Sciatic nerve (tissue), 2 donors: ENCODE measurements at regions not wholly inside any gene's neighbourhood (a gene's known extent, or its start where the extent isn't known, plus 50 kb on each side); places are given as distances from the start of the nearest gene placed in this dataset.

Experiments
- ATAC-seq: fragments of 200-7000 bp; cut with Tn5 transposase; one replicate; pipeline ENCODE4 v1.9.1; 2020; ENCODE audit warnings: mild to moderate bottlenecking, moderate library complexity
- DNase-seq: peaks from one replicate; pipeline ENCODE4 v3.0.0-alpha.2; 2020; ENCODE audit warnings: low spot score
- intact Hi-C: fragments of 100-400 bp; cut with DNase I; formaldehyde crosslinking; loops from one replicate; pipeline ENCODE4 v1.14.2; 2022
- donor health status: DM: no; HTN: no; CAD: no.
- donor health status: DM: no; HTN: no; CAD: no.

DNA sequence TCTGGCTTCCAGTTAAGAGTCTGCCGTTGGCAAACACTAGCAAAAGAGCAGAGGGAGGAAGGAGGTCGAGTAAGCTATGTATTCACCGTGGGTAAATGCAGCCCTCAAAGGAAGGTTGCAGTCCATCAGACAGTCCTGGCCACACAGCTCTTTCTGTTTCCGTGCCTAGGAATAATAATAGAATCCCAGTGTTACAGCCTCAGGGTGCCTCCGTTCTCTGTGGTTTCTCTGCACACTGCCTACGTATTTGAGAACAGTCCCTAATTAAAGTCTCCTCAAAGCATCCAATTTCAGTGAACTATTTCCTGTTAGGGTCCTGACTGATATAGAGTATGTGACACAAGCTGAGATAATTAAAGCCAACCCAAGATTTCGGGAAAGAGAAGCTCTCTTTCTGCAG is 176.7 kb downstream of the GPAM start:
- ATAC-seq (no peak), DNase-seq (no peak)
- intact Hi-C loops = no loop called here

DNA sequence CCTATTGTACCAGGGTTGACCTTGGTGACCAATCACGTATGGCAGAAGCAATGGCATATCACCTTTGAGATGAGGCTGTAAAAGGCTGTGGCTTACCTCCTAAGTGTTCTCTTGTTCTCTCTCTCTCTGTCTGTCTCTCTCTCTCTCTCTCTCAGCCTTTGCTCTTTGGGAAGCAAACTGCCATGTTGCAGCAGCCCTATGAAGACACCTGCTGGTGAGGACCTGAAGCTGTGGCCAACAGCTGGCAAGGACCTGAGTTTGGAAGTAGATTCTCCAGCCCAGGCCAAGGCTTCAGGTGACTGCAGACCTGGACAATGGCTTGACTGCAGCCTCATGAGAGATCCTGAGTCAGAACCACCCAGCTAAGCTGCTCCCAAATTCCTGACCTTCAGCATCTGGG is 161.4 kb downstream of the GPAM start:
- ATAC-seq (no peak), DNase-seq (no peak)
- intact Hi-C loops = no loop called here

DNA sequence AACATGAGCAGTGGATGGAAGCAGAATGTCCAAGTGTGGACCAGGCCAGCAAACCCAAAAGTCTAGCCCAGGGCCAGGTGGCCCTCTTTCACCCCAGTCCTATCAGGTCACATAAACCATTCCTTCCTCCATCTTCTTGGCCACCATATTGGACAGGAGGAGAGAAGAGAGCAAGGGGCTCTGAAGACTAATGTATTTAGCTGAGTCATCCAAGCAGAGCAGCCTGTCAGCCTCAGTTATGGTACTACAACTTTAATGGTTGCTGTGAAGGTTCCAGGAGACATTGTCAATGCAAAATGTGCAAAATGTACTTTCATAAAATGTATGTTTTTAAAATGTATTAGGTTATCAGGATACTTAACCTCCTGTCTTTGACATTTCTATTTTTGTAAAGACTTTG is 159.5 kb downstream of the GPAM start:
- intact Hi-C loops = no loop called here
- DNase-seq (no peak), ATAC-seq (no peak)

DNA sequence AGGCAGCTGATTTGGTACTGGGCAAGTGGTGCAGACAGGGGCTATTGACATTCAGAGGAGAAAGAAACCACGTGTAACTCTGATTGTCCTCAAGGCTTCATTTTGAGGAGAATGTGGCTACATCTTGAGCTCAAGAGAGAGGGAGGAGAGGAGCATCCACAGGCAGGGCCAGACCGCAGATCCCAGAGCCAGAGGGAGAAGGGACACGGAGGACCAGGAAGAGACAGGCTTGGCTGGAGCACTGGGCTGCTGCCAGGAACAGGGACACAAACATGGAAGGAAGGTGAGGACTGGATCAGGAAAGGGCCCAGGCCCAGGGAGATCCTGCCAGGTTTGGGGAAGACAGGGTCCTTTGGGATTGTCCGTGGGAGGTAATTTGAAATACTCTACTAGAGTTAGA is 158.3 kb downstream of the GPAM start:
- DNase-seq = no peak
- intact Hi-C loops = no loop called here
- no peak for ATAC-seq

DNA sequence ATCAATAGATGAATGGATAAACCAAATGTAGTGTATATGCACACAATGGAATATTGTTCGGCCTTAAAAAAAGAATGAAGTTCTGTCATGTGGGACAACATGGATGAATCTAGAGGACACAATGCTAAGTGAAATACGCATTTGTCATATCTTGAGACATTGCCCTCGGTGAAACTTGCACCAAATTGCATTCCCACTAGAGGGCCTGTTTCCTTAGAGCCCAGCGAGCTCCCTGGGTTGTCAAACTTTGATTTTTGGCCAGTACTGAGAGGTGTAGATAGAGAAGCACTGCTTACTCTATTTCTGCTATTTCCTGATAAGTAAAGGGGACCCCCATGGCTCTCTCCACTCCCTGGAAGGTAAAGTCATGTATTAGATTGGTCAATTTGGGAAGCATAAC is 157.1 kb downstream of the GPAM start:
- DNase-seq = no peak
- ATAC-seq = no peak
- intact Hi-C loops = no loop called here

DNA sequence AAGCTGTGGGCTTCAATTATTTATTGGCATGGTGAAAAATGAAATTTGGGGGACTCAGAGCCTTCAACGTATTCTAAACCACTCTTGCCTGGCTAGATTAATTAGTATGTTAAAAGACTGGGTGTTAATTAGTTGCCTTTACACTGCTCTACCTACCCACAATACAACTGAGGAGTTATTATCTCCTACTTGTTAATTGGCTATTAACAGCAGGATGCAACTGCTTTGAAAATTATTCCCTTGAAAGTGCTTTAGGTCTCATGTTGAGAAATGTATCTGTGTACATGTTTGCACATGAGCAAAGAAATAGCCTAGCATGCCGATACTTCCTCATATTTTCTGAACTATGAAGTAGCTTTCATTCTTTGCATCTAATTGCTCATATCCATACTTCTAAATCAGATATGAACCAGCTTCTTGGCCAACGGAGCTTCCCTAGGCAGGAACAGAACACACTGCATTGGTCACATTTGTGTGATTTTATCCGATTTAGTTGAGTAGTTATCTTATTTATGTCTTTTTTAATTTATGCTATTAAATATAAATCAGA is 155.8 kb downstream of the GPAM start:
- DNase-seq (no peak), ATAC-seq (no peak)
- intact Hi-C loops = no loop called here

DNA sequence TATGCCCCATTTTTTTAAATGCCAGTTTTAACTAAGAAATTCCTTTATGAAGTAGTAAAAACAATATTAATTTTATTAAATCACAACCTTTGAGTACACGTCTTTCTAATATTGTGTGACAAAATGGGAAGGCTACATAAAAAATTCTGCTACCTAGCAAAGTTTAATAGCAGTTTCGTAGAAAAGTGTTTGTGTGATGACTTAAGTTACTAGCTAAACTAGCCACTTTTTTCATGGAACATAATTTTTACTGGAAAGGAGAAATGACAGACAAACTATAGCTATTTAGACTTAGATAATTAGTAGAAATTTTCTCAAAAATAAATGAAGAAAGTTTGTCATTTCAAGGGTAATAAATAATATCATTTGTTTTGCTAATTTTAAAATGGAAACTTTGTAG is 153.1 kb downstream of the GPAM start:
- intact Hi-C loops = no loop called here
- DNase-seq (no peak), ATAC-seq (no peak)

DNA sequence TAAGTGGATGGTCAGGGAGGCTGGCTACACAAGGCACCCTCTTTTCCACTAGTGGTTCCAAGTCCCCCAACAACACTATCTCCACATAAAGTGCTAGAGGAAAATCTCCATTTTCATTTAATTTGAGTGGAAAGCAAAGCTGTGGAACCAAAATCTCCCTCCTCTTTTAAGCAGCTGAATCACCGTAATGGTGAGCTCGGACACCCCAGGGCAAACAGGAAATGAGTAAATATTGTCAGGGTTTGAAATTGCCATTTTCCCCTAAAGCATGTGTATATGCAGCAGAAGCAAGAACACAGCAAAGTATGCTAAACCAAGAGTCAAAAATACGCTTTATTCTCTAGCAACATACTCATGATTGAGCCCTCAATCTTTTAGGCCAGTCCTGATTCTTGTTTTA is 143.7 kb downstream of the GPAM start:
- ATAC-seq (no peak), DNase-seq (no peak)
- intact Hi-C loops = no loop called here

DNA sequence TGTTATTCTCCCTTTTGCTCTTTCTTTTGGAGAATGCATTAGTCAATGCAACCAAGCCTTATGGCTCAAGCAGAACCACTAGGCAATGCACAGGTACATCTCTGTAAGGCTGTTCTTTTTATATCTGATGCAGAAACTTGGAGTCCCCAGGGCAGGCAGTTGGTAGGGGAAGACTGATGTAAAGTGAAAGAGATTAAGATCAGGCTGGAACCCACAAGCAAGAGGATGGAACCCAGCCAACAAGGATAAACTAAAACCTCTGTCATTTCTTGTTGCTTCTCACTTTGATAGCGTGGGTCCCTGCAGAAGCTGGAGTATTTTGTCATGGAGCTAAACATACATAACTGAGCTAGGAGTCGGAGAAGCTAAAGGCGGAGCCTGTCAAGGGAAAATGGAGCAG is 142.9 kb downstream of the GPAM start:
- intact Hi-C loops = no loop called here
- DNase-seq (no peak), ATAC-seq (no peak)

DNA sequence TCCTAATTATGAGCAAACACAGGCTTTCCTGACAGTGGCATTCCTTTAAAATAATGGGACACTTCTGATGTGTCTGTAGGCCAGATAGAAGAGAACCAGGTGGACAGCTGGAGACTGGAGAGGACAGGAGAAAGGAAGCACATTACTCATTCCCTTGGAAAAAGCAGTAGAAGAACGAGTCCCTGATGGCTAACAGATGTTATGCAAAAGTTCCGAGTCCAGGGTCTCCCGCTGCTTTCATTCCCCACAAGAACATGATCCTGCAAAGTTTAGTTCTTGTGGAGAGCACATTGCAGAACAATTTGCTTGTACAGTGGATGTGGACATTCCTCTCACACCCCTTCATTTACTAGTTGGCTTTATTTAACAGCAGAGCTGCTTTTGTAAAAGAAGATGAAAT is 137.6 kb downstream of the GPAM start:
- intact Hi-C loops = no loop called here
- peak; percentile 34 for ATAC-seq
- DNase-seq = no peak

DNA sequence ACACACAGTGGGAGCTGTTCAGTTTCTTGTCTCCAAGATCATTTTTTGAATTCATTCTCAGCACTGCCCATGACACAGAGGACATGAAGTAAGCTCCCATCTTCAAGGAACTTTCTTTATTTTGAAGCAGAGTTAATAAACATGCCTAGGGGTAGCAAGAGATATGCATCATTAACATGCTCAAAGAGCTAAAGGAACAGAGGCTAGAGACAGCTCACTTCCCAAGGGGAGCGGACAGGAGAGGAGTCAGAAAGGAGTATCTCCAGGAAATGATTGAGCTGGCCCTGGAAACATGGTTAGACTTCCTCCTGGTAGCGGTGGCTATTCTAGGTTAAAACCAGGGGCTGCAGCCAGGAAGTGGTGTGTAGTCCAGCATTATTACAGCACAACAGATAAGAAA is 135.9 kb downstream of the GPAM start:
- intact Hi-C loops = no loop called here
- no peak for ATAC-seq

DNA sequence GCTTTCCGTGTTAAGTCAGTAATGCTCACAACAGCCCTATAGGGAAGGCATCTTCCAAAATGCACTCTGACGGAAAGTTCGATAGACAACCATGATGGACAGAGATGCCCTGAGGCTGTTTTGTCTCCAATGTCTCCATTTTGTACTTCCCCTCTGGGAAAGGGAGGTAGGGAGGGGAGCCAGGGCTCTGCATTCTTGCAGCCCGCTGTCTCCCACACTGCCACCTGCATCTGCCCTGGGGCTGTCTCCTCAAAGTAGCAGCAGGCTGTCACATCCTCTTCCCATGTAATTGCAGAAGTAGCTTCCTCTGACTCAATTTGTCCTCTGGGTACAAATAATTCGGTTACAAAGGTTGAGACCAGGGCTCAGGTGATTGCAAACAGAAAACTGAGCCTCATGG is 131.4 kb downstream of the GPAM start:
- intact Hi-C loops = no loop called here
- ATAC-seq (no peak), DNase-seq (no peak)

More for the DNA sequence above, 135.9 kb downstream of the GPAM start:
- no peak for DNase-seq

DNA sequence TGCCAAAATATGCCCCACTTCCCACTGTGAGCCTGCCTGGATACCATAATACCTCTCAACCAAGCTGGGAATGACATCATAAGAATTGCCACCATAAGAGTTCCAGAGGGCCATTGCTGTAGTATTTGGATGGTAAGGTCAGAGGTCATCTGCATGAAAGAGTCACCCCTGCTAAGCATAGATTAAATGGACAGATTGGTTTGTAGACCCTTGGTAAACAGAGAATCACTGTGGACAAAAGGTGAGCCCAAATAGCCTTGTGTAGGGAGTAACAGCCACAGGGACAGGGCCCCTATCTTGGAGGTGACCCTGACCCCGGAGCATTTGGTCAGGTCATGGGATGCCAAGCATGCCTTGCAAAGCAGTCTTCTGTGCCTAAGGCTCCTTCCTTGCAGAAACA is 129.7 kb downstream of the GPAM start:
- ATAC-seq (no peak), DNase-seq (no peak)
- intact Hi-C loops = no loop called here

DNA sequence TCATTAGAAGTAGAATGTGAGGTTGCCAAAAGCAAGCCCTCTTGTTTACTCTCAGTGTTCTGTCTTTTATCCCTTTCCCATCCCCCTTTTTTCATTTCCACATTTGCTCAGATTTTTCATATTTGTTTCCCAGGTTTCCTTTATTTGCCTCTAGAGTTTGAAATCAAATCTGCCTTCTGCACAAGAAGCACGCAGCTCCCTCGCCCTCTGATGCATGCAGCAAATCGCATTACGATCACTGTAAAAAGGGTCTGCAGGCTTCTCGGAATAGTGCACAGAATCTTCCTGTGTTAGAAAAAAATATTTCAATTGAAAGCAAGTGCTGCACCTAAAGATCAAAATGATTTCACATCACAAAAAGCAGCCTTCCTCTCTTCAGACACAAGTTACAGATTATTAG is 129.0 kb downstream of the GPAM start:
- ATAC-seq = no peak
- DNase-seq = no peak
- intact Hi-C loops = no loop called here

DNA sequence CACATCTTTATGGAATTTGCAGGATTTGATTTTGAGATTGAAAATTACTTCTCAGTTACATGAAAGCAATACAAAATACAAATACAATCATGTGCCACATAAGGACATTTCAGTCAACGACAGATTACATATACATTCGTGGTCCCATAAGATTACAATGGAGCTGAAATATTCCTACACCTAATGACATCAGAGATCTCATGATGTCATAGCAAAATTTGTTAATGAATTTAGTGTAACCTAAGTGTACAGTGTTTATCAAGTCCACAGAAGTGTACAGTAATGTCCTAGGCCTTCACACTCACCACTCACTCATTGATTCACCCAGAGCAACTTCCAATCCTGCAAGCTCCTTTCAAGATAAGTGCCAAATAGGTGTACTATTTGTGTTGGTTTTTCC is 126.5 kb downstream of the GPAM start:
- intact Hi-C loops = no loop called here
- DNase-seq = no peak
- no peak for ATAC-seq

DNA sequence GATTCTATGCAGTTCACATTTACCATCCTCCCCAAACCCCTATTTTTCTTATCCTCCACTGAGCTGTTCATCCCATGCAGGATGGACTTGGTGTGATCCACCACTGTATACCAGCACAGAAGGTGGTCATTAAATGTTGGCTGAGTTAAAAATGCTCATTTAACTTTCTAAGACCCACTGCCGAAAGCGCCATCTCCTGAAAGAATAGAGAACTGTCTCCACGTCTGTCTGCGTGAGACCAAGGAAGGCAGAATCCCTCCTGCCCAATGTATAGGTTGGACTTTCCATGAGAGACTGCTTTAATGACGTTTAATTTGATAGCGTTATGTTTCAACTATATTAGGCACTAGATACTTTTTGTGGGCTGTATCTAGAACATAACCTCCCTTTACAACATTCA is 124.3 kb downstream of the GPAM start:
- no peak for ATAC-seq
- no peak for DNase-seq
- intact Hi-C loops = no loop called here

DNA sequence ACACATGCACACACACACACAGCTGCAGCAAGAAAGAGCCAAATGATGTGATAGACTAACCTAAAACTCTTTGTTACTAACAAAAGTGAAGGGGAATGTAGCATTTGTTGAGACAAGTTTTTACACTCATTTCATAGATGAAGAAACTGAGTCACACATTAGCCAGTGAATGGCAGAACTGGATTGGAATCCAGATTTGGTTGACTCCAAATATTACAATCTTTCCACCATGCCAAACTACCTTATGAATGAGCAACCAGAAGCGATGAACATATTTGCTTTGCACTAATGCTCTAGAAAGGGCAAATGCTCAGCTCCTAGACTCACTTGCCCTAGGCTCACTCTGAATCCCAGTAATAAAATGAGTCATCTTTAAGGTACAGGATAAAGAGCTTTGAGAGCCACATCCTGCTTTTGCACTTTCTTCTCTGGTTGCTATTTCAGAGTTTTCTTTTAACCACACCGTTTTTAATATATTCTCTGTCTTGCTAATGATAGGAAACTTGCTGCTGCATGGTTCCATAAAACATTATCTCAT is 111.9 kb downstream of the GPAM start:
- ATAC-seq (no peak), DNase-seq (no peak)
- intact Hi-C loops = no loop called here

DNA sequence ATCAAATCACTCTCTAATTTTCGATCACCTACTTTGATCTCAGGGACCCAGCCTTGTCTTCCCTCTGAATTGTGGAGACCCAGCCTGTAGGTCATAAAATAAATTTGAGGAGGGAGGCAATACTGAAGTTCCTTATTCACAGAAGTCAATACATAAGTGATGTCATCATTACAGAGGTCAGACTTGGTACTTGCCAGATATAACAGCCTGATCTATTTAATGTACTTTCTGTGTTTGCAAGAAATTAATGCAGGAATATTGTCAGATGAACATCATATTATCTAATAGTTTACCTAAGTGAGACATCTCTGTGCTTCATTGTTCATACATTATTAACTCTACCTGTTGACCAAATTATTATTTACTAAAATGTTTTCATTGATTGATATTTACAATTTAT is 105.6 kb downstream of the GPAM start:
- ATAC-seq = no peak
- intact Hi-C loops = no loop called here
- no peak for DNase-seq

DNA sequence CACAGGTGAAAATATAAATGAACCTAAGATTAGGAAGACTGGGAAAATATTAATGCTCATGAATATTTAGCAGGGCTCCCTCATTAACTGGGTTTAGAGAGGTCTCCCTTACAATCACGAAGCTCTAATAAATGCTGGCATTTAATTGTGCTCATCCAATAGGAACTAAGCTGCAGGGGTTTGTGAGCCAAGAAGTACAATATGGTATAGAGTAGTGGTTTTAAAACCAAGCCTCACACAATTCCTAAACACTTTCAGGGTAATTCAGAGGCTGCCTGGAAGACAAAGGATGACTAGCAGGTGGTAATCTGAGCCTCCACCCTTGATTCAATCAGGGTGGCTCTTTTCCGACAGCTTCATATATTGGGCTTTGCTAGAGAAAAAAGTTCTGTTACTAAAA is 103.3 kb downstream of the GPAM start:
- intact Hi-C loops = no loop called here
- DNase-seq = no peak
- no peak for ATAC-seq

DNA sequence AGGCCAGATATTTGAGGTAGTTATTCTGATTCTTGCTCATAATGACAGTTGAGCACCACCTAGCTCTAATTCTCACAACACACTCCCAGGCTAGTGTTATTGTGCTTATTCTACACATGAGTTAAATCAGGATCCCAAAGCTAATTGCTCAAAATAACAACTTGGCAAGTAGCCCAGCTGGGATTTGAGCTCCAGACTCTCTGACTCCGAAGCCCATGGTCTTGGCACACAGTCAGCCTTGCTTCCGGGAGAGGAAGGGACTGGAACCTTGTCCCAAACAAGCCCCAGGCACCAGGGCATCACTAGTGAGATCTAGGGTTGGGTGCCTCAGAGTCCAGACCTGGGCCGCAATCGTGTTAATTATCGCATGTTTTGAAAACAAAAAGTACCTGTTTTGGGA is 101.4 kb downstream of the GPAM start:
- ATAC-seq (peak; percentile 32), DNase-seq (no peak)
- intact Hi-C loops = no loop called here

DNA sequence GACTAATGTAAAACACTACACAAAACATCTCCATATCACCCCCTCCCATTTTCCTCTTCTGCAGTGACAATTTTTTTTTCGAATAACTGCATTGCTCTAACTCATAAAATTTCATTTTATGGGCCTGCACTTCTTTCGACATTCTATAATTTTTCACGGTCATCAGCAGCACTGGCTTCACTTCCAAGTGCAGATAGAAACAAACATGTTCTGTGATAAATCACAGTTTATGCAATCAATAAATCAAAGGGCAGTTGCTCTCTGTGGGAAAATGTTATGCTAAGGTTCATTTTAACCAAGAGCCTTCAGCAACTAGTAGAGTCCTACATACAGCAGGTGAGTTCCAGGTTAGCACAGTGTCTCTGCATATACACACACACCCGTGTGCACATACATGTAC is 100.1 kb downstream of the GPAM start:
- ATAC-seq (no peak), DNase-seq (no peak)
- intact Hi-C loops = no loop called here

DNA sequence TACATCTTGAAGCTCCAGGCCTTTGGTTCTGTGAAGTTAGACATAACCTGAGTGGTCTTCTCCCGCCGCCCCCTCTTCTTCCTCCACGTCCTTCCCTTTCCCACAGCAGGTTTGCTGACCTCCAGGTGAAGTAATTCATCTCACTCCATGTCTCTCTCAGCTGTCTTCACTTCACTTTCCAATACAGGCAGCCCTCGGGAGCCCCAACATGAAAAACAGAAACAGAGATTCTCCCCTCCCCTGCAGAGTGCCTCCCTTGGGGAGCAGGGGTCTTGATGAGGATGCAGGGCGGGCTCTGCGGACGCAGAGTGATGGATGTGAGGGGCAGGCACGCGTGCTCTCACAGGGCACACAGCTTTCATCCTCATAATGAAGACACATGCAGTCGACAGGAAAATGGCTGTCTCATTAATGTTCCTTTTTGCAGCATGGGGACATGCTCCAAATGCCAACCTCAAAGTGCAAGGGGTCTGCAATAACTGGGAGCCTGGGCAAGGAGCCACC is 95.6 kb downstream of the GPAM start:
- DNase-seq (no peak), ATAC-seq (no peak)
- intact Hi-C loops = no loop called here
